WTC11 (cell line): ENCODE measurements at regions not wholly inside any gene's neighbourhood (a gene's known extent, or its start where the extent isn't known, plus 50 kb on each side); places are given as distances from the start of the nearest gene placed in this dataset.

Source experiments
- ATAC-seq: fragments of 200-7000 bp; cut with Tn5 transposase; 2 replicates; pipeline ENCODE4 v1.10.0; 2021; ENCODE audit warnings: mild to moderate bottlenecking, moderate library complexity
- CTCF ChIA-PET: fragments of 300-600 bp; sonication (Branson Sonifier 250); formaldehyde crosslinking; loops from one replicate; lab custom pipeline; 2021; ENCODE audit warnings: antibody characterized with exemption; lab: Charles Lee
- POLR2A ChIA-PET: fragments of 350-600 bp; sonication (Branson Sonifier 250); formaldehyde crosslinking; loops from one replicate; lab custom pipeline; 2021; ENCODE audit warnings: antibody characterized with exemption; lab: Charles Lee
- DNase-seq: peaks from one replicate; pipeline ENCODE4 v3.0.0; 2021; ENCODE audit warnings: low spot score
- H3K27ac Mint-ChIP-seq: 2 replicates; pipeline ENCODE4 v1.8.0; 2021; ENCODE audit warnings: mixed read lengths
- H3K27me3 Mint-ChIP-seq: 2 replicates; pipeline ENCODE4 v1.8.0; 2021; ENCODE audit warnings: low read depth, mild to moderate bottlenecking, moderate library complexity, mixed read lengths
- H3K36me3 Mint-ChIP-seq: 2 replicates; pipeline ENCODE4 v1.8.0; 2021; ENCODE audit warnings: mixed read lengths
- H3K4me1 Mint-ChIP-seq: 2 replicates; pipeline ENCODE4 v1.8.0; 2022; ENCODE audit warnings: mixed read lengths
- H3K4me3 Mint-ChIP-seq: 2 replicates; pipeline ENCODE4 v1.8.0; 2021; ENCODE audit warnings: mild to moderate bottlenecking, moderate library complexity, mixed read lengths
- H3K9me3 Mint-ChIP-seq: 2 replicates; pipeline ENCODE4 v1.8.0; 2021; ENCODE audit warnings: mixed read lengths
- AR ChIP-seq: fragments of 250-450 bp; sonication (Bioruptor Pico); IDR thresholded peaks from 2 replicates; pipeline ENCODE4 v1.9.0; 2021; ENCODE audit warnings: mild to moderate bottlenecking
- ATF6 ChIP-seq: sonication (generic); formaldehyde crosslinking; IDR thresholded peaks from 2 replicates; pipeline ENCODE4 v1.8.1; 2023; ENCODE audit warnings: mild to moderate bottlenecking, missing genetic modification reagents
- CDX4 ChIP-seq: fragments of 250-450 bp; sonication (Bioruptor Pico); IDR thresholded peaks from 2 replicates; pipeline ENCODE4 v1.9.0; 2021; ENCODE audit warnings: moderate library complexity, mild to moderate bottlenecking, inconsistent platforms, borderline replicate concordance
- ETV6 ChIP-seq: sonication (generic); formaldehyde crosslinking; IDR thresholded peaks from 2 replicates; pipeline ENCODE4 v1.8.1; 2022; ENCODE audit warnings: mild to moderate bottlenecking, missing genetic modification reagents
- FOXP4 ChIP-seq: sonication (generic); formaldehyde crosslinking; IDR thresholded peaks from 2 replicates; pipeline ENCODE4 v1.8.0; 2022; ENCODE audit warnings: mild to moderate bottlenecking, missing genetic modification reagents
- IRF2 ChIP-seq: sonication (generic); formaldehyde crosslinking; IDR thresholded peaks from 2 replicates; pipeline ENCODE4 v1.8.0; 2022; ENCODE audit warnings: low read depth, missing genetic modification reagents, borderline replicate concordance
- MYBL2 ChIP-seq: sonication (generic); formaldehyde crosslinking; IDR thresholded peaks from 2 replicates; pipeline ENCODE4 v1.8.1; 2023; ENCODE audit warnings: mild to moderate bottlenecking, moderate library complexity, missing genetic modification reagents
- NR2C2 ChIP-seq: sonication (generic); formaldehyde crosslinking; IDR thresholded peaks from 2 replicates; pipeline ENCODE4 v1.8.0; 2022; ENCODE audit warnings: mild to moderate bottlenecking, missing genetic modification reagents
- RELA ChIP-seq: sonication (generic); formaldehyde crosslinking; IDR thresholded peaks from 2 replicates; pipeline ENCODE4 v1.8.1; 2022; ENCODE audit warnings: missing genetic modification reagents, mild to moderate bottlenecking, borderline replicate concordance
- SOX15 ChIP-seq: fragments of 250-450 bp; sonication (Bioruptor Pico); IDR thresholded peaks from 2 replicates; pipeline ENCODE4 v1.9.0; 2021; ENCODE audit warnings: mild to moderate bottlenecking
- TEAD1 ChIP-seq: sonication (generic); formaldehyde crosslinking; IDR thresholded peaks from 2 replicates; pipeline ENCODE4 v1.8.0; 2022; ENCODE audit warnings: mild to moderate bottlenecking, missing genetic modification reagents
- TP53 ChIP-seq: sonication (generic); formaldehyde crosslinking; IDR thresholded peaks from 2 replicates; pipeline ENCODE4 v1.8.1; 2023; ENCODE audit warnings: mild to moderate bottlenecking, missing genetic modification reagents
- ZNF138 ChIP-seq: sonication (generic); formaldehyde crosslinking; conservative IDR thresholded peaks from 2 replicates; pipeline ENCODE4 v1.8.1; 2022; ENCODE audit warnings: mild to moderate bottlenecking, moderate library complexity, missing genetic modification reagents
- ZNF671 ChIP-seq: fragments of 250-450 bp; sonication (Bioruptor Pico); IDR thresholded peaks from 2 replicates; pipeline ENCODE4 v1.8.0; 2021; ENCODE audit warnings: mild to moderate bottlenecking
- ZSCAN18 ChIP-seq: fragments of 250-450 bp; sonication (Bioruptor Pico); IDR thresholded peaks from 2 replicates; pipeline ENCODE4 v2.1.2; 2022; ENCODE audit warnings: mild to moderate bottlenecking, moderate library complexity
- TF ChIP-seq, protein P1 (sequence below): fragments of 250-450 bp; sonication (Bioruptor Pico); IDR thresholded peaks from 2 replicates; pipeline ENCODE4 v1.9.0; 2021; ENCODE audit warnings: mild to moderate bottlenecking

GRCh38 chr11:69913591-69914285 lies 94.5 kb upstream of the FGF3 start:
- Mint-ChIP-seq H3K9me3 (no peaks in the 10 kb centered on the region), H3K27me3 (peaks cover 30% of the 10 kb centered on the region)

DNA sequence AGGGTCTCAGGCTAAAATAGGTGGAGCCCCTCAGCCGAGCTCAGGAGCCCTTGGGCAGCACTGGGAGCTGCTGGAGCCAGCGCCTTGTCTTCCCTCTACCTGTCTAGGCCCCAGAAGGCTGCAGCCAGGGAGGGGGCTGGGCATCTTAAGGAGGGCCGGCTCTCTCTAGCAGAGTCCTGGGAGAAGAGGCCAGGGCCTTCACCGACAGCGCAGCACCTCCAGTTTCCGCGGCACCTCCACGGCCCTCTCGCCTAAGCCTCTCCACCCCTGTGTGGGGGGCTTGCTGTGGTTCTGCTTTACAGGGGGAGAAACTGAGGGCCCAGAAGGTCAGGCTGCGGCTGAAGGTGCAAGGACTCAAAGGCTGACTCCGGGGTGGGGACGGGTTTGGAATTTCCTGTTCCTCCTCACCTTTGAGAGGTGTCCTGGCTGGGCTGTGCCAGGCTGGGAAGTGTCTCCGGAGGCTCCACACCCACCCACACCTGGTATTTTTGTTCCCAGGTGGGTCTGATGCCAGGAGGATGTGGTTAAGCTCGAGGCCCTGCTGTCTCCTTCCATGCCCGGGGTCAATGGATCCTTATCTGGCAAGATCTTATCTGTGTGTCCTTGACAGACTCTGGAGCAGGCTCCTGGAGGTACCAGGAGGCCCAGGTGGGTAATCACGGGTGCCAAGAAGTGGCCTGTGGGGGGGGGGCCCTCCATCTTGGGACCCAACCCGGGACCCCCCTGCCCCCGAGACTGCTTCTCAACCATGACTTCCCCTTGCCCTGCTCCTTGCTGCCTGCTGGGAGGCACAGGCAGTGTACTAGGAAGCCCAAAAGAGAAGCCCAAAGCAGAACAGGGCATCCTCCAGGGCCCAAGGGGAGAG lies 95.3 kb upstream of the FGF3 start:
- Mint-ChIP-seq H3K27me3 (peaks cover 32% of the 10 kb centered on the region), H3K4me3 (no peak overlapping the region), H3K36me3 (no peaks in the 10 kb centered on the region), H3K4me1 (0 out of 2 replicates have a peak, but pooled peaks cover 3% of the 10 kb centered on the region), H3K27ac (no peak overlapping the region), H3K9me3 (no peaks in the 10 kb centered on the region)
- CTCF ChIA-PET, result interaction anchor here (0.6 to 12.0 kb wide), 51 partner anchors 8 to 311 kb away, joined by 3 to 74 read pairs (median 4); partner anchors contain the start of genes ANO1 and FADD
- POLR2A ChIA-PET, result no interaction called here
- TF ChIP-seq ETV6 (no peak), MYBL2 (CRISPR knock-in tag) (no peak), AR (CRISPR knock-in tag) (no peak), SOX15 (no peak), CDX4 (no peak), RELA (no peak), ZNF138 (no peak), TP53 (CRISPR knock-in tag) (no peak), ZSCAN18 (CRISPR knock-in tag) (no peak), TEAD1 (CRISPR knock-in tag) (no peak), ZNF671 (CRISPR knock-in tag) (no peak), ATF6 (CRISPR knock-in tag) (no peak), IRF2 (CRISPR knock-in tag) (no peak), NR2C2 (CRISPR knock-in tag) (no peak)
- DNase-seq (peak; percentile 14), ATAC-seq (no peak)

More at GRCh38 chr11:69913591-69914285, 94.5 kb upstream of the FGF3 start:
- Mint-ChIP-seq H3K27ac (no peak overlapping the region), H3K4me1 (0 out of 2 replicates have a peak, but pooled peaks cover 3% of the 10 kb centered on the region), H3K4me3 (no peak overlapping the region), H3K36me3 (no peaks in the 10 kb centered on the region)
- ChIA-PET POLR2A (no interaction called here), CTCF (interaction anchor here (0.7 to 12.0 kb wide), 17 partner anchors 8 to 341 kb away, joined by 3 to 74 read pairs (median 4); partner anchors contain the start of gene FADD)
- DNase-seq (peak; percentile 2), ATAC-seq (no peak)
- TF ChIP-seq FOXP4 (CRISPR knock-in tag) (no peak), SOX15 (no peak)
- TF ChIP-seq, protein P1, sequence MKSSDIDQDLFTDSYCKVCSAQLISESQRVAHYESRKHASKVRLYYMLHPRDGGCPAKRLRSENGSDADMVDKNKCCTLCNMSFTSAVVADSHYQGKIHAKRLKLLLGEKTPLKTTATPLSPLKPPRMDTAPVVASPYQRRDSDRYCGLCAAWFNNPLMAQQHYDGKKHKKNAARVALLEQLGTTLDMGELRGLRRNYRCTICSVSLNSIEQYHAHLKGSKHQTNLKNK, result no peak
